SH-SY5Y (cell line): ENCODE measurements at regions not wholly inside any gene's neighbourhood (a gene's known extent, or its start where the extent isn't known, plus 50 kb on each side); places are given as distances from the start of the nearest gene placed in this dataset.

Experiments used
- GATA2 ChIP-seq: IDR thresholded peaks from 2 replicates; pipeline ENCODE4 v1.6.1; 2011; ENCODE audit warnings: mild to moderate bottlenecking, low read depth, low read length
- GATA3 ChIP-seq: IDR thresholded peaks from 2 replicates; pipeline ENCODE4 v1.6.1; 2011; ENCODE audit warnings: low read depth, mild to moderate bottlenecking, low read length, moderate library complexity

GRCh38 chr14:105952826-105953225 is 426.4 kb downstream of the TMEM121 start:
- TF ChIP-seq GATA3 (no peak), GATA2 (no peak)

- no peak for TF ChIP-seq GATA2
- no peak for TF ChIP-seq GATA3
Observed at GRCh38 chr14:105962532-105962931, 436.1 kb downstream of the TMEM121 start.

GRCh38 chr14:105968291-105968690 is 441.9 kb downstream of the TMEM121 start:
- TF ChIP-seq GATA3 (no peak), GATA2 (no peak)

GRCh38 chr14:105971593-105972500 is 445.5 kb downstream of the TMEM121 start:
- TF ChIP-seq GATA2 (no peak), GATA3 (no peak)

GRCh38 chr14:105974902-105975301 is 448.5 kb downstream of the TMEM121 start:
- no peak for TF ChIP-seq GATA2
- no peak for TF ChIP-seq GATA3

- TF ChIP-seq GATA2 (no peak), GATA3 (no peak)
Observed at GRCh38 chr14:105978618-105979295, 452.4 kb downstream of the TMEM121 start.

- no peak for TF ChIP-seq GATA2
- TF ChIP-seq GATA3 = no peak
Observed at GRCh38 chr14:105979446-105979845, 453.1 kb downstream of the TMEM121 start.

- TF ChIP-seq GATA2 (no peak), GATA3 (no peak)
Observed at GRCh38 chr14:105980224-105980623, 453.8 kb downstream of the TMEM121 start.

DNA sequence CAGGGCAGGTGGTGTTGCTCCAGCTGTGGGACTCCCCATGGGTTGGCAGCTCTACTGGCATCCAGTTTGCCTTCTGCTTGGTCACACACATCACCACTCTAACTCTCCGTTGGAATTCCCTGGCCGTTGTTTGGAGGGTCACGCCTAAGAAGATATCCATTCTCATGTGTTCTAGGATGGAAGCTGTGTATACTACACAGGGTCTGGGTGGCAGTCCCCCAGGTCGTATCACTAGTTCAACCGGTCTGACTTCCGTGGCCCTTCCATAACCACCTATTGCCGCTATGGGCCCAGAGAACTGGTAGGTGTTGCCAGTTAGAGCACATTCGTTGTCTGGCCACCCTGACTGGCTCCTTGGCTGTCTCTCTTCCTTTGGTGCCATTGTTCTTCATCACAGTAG is 456.3 kb downstream of the TMEM121 start:
- no peak for TF ChIP-seq GATA2
- no peak for TF ChIP-seq GATA3

GRCh38 chr14:105986894-105987284 is 460.5 kb downstream of the TMEM121 start:
- TF ChIP-seq GATA3 (no peak), GATA2 (no peak)

- TF ChIP-seq GATA2 = no peak
- no peak for TF ChIP-seq GATA3
Observed at GRCh38 chr14:105987563-105987962, 461.2 kb downstream of the TMEM121 start.

GRCh38 chr14:105989566-105990302 is 463.4 kb downstream of the TMEM121 start:
- TF ChIP-seq GATA2 (no peak), GATA3 (no peak)

GRCh38 chr14:105993814-105994213 is 467.4 kb downstream of the TMEM121 start:
- TF ChIP-seq GATA3 (no peak), GATA2 (no peak)

- TF ChIP-seq GATA2 = no peak
Observed at GRCh38 chr14:105999361-106000028, 473.1 kb downstream of the TMEM121 start.

DNA sequence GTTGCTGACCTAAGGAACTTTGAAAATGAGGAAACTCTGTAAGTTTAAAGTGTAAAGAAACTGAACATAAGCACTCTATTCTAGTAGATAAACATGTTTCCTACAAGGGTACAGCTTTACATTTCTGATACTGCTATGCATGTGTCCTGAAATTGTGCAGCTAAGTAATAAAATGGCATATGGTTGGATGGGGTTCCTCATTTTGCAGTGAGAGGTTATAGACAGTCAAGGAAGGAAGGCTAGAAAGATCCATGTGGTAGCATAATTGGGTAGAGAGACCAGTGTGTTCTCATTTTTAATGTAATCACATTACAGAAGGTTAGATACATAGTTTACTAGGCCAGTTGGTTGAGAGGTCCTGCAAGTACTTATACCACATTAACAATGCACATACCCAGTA is 477.0 kb downstream of the TMEM121 start:
- no peak for TF ChIP-seq GATA3
- no peak for TF ChIP-seq GATA2
